K562 (cell line): ENCODE measurements at regions not wholly inside any gene's neighbourhood (a gene's known extent, or its start where the extent isn't known, plus 50 kb on each side); places are given as distances from the start of the nearest gene placed in this dataset.

ENCODE experiments used
- CREB1 ChIP-seq, 2 experiments: sonication (generic) in 1 of 2; formaldehyde crosslinking in 1 of 2; IDR thresholded peaks; 2 replicates each; pipeline versions ENCODE4 v1.6.1 to v1.8.0; 2012 to 2022; ENCODE audit warnings: inconsistent platforms in 1 of 2, mild to moderate bottlenecking in 1 of 2, missing genetic modification reagents in 1 of 2, moderate library complexity in 1 of 2
- MEF2A ChIP-seq: IDR thresholded peaks from 2 replicates; pipeline ENCODE4 v1.6.1; 2011; ENCODE audit warnings: low read depth, mild to moderate bottlenecking, low read length, moderate library complexity; ENCODE audit not compliant: control insufficient read depth
- SOX6 ChIP-seq: fragments of 450-650 bp; IDR thresholded peaks from 2 replicates; pipeline ENCODE4 v1.6.1; 2014; ENCODE audit warnings: mild to moderate bottlenecking
- ZNF766 ChIP-seq: fragments of 200-800 bp; sonication (Bioruptor generic); conservative IDR thresholded peaks from 2 replicates; pipeline ENCODE4 v1.6.1; 2016; ENCODE audit warnings: missing genetic modification characterization, missing compliant biosample characterization
- TF ChIP-seq, protein P1 (sequence below), 3 experiments: IDR thresholded peaks in 2 of 3; conservative IDR thresholded peaks in 1 of 3; 2 replicates each; pipeline ENCODE4 v1.5.1; 2011 to 2012; ENCODE audit warnings: low read length in 3 of 3, mild to moderate bottlenecking in 3 of 3, control low read depth in 2 of 3, improper control_type of control experiment in 1 of 3, inconsistent platforms in 1 of 3, low read depth in 1 of 3, mixed read lengths in 1 of 3, moderate library complexity in 1 of 3; ENCODE audit not compliant: insufficient read depth in 2 of 3
- TF ChIP-seq, protein P2 (sequence below): sonication (generic); formaldehyde crosslinking; IDR thresholded peaks from 2 replicates; pipeline ENCODE4 v1.8.0; 2022; ENCODE audit warnings: missing genetic modification reagents, mild to moderate bottlenecking, borderline replicate concordance

DNA sequence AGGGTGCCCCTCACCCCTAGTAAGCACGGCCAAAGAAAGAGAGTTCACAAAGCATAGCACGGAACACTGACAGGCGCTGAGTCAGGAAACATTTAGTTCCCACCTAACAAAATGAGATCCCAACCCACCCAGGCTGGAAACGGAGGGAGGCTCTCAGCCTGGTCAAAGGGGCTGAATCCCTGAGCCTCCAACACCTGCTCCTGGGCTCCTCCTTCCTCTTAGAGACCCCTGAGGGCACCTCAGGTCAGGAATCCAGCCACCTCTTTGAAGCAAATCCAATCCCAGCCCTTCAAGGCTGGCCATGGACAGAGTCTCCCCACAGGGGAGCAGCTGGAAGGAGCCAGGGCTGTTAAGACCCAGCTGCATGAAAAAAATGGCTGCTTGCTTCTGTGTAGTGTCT, 154.4 kb upstream of the HES1 start:
- no peak for TF ChIP-seq CREB1 (IDR thresholded peaks at IDR 0.05)
- no peak for TF ChIP-seq CREB1 (CRISPR knock-in tag; IDR thresholded peaks at IDR 0.05)
- TF ChIP-seq, protein P1, sequence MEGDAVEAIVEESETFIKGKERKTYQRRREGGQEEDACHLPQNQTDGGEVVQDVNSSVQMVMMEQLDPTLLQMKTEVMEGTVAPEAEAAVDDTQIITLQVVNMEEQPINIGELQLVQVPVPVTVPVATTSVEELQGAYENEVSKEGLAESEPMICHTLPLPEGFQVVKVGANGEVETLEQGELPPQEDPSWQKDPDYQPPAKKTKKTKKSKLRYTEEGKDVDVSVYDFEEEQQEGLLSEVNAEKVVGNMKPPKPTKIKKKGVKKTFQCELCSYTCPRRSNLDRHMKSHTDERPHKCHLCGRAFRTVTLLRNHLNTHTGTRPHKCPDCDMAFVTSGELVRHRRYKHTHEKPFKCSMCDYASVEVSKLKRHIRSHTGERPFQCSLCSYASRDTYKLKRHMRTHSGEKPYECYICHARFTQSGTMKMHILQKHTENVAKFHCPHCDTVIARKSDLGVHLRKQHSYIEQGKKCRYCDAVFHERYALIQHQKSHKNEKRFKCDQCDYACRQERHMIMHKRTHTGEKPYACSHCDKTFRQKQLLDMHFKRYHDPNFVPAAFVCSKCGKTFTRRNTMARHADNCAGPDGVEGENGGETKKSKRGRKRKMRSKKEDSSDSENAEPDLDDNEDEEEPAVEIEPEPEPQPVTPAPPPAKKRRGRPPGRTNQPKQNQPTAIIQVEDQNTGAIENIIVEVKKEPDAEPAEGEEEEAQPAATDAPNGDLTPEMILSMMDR (IDR thresholded peaks at IDR 0.05 in 2 of 3, conservative IDR thresholded peaks at IDR 0.05 in 1 of 3; ENCODE audit: insufficient read depth in 2 of 3, low read depth in 1 of 3, low read length in 3 of 3): no peak
- TF ChIP-seq MEF2A: no peak
- TF ChIP-seq, protein P2, sequence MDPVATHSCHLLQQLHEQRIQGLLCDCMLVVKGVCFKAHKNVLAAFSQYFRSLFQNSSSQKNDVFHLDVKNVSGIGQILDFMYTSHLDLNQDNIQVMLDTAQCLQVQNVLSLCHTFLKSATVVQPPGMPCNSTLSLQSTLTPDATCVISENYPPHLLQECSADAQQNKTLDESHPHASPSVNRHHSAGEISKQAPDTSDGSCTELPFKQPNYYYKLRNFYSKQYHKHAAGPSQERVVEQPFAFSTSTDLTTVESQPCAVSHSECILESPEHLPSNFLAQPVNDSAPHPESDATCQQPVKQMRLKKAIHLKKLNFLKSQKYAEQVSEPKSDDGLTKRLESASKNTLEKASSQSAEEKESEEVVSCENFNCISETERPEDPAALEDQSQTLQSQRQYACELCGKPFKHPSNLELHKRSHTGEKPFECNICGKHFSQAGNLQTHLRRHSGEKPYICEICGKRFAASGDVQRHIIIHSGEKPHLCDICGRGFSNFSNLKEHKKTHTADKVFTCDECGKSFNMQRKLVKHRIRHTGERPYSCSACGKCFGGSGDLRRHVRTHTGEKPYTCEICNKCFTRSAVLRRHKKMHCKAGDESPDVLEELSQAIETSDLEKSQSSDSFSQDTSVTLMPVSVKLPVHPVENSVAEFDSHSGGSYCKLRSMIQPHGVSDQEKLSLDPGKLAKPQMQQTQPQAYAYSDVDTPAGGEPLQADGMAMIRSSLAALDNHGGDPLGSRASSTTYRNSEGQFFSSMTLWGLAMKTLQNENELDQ (CRISPR knock-in tag): no peak
- no peak for TF ChIP-seq ZNF766 (CRISPR knock-in tag)
- no peak for TF ChIP-seq SOX6
